H1 (cell line): ENCODE measurements at regions not wholly inside any gene's neighbourhood (a gene's known extent, or its start where the extent isn't known, plus 50 kb on each side); places are given as distances from the start of the nearest gene placed in this dataset.

ENCODE experiments used
- CHD7 ChIP-seq: fragments of 300-600 bp; sonication (generic); IDR thresholded peaks from 2 replicates; pipeline ENCODE4 v1.7.1; 2012; ENCODE audit warnings: low read length, moderate library complexity, mild to moderate bottlenecking, inconsistent platforms; ENCODE audit not compliant: insufficient replicate concordance
- CREB1 ChIP-seq: IDR thresholded peaks from 2 replicates; pipeline ENCODE4 v1.6.1; 2012; ENCODE audit warnings: inconsistent platforms
- KDM1A ChIP-seq: fragments of 200-600, 300-600 bp; sonication (generic); IDR thresholded peaks from 2 replicates; pipeline ENCODE4 v1.7.1; 2016; ENCODE audit warnings: mild to moderate bottlenecking, low read length, borderline replicate concordance

- no peak for TF ChIP-seq CHD7
- no peak for TF ChIP-seq KDM1A
- no peak for TF ChIP-seq CREB1
Measured at GRCh38 chr3:152930516-152930915, 95.6 kb downstream of the P2RY1 start (continued).
